ENCODE measurements at regions not wholly inside any gene's neighbourhood (a gene's known extent, or its start where the extent isn't known, plus 50 kb on each side); places are given as distances from the start of the nearest gene placed in this dataset.

GRCh38 chr17:72373910-72374741 is 253.3 kb downstream of the SOX9 start:
- Histone ChIP-seq H3K27me3 (ENCODE audit: control insufficient read depth in 4 of 4, insufficient read depth in 4 of 4, low read length in 3 of 4) (no peaks in the 10 kb centered on the region), H3K9me3 (ENCODE audit: control insufficient read depth in 4 of 4, low read length in 3 of 4) (no peaks in the 10 kb centered on the region), H3K36me3 (ENCODE audit: control insufficient read depth in 4 of 4, insufficient read depth in 3 of 4, low read depth in 1 of 4, low read length in 3 of 4) (no peaks in the 10 kb centered on the region), H3K27ac (ENCODE audit: low read depth in 1 of 2, low read length in 2 of 2) (no peak overlapping the region), H3K4me3 (ENCODE audit: low read depth in 1 of 3, low read length in 3 of 3) (no peak overlapping the region), H3K9ac (ENCODE audit: low read depth in 1 of 2, low read length in 2 of 2) (no peak overlapping the region), H3K4me1 (ENCODE audit: control insufficient read depth in 4 of 4, insufficient read depth in 4 of 4, low read length in 3 of 4) (no peaks in the 10 kb centered on the region)
- 75% methylated on average over 13 of the region's 13 CpGs for WGBS
- no peak for DNase-seq (ENCODE audit: low spot score)
- TF ChIP-seq CTCF (IDR thresholded peaks at IDR 0.05; ENCODE audit: low read depth, low read length, missing input control) (no peak), JUND (IDR thresholded peaks at IDR 0.05) (no peak)

- no peak for DNase-seq (ENCODE audit: low spot score)
- TF ChIP-seq GABPA (IDR thresholded peaks at IDR 0.05 in 1 of 2, conservative IDR thresholded peaks at IDR 0.05 in 1 of 2) (no peak), RAD21 (IDR thresholded peaks at IDR 0.05) (no peak), YY1 (IDR thresholded peaks at IDR 0.05) (no peak), TAF1 (conservative IDR thresholded peaks at IDR 0.05) (no peak), EGR1 (IDR thresholded peaks at IDR 0.05; ENCODE audit: low read depth in 2 of 2) (no peak), ZBTB33 (IDR thresholded peaks at IDR 0.05) (no peak), RXRA (IDR thresholded peaks at IDR 0.05) (no peak), REST (IDR thresholded peaks at IDR 0.05) (no peak), FOXA1 (IDR thresholded peaks at IDR 0.05) (no peak), SP1 (IDR thresholded peaks at IDR 0.05) (no peak), MAX (IDR thresholded peaks at IDR 0.05) (no peak), HNF4G (IDR thresholded peaks at IDR 0.05) (no peak), CTCF (IDR thresholded peaks at IDR 0.05; ENCODE audit: low read depth, low read length, missing input control) (no peak), HNF4A (conservative IDR thresholded peaks at IDR 0.05) (no peak), JUND (IDR thresholded peaks at IDR 0.05) (no peak), NR2F2 (IDR thresholded peaks at IDR 0.05) (no peak), ATF3 (IDR thresholded peaks at IDR 0.05) (no peak), FOXA2 (IDR thresholded peaks at IDR 0.05) (no peak)
- Histone ChIP-seq H3K36me3 (ENCODE audit: control insufficient read depth in 4 of 4, insufficient read depth in 3 of 4, low read depth in 1 of 4, low read length in 3 of 4) (no peaks in the 10 kb centered on the region), H3K27ac (ENCODE audit: low read depth in 1 of 2, low read length in 2 of 2) (no peak overlapping the region), H3K9ac (ENCODE audit: low read depth in 1 of 2, low read length in 2 of 2) (no peak overlapping the region), H3K4me3 (ENCODE audit: low read depth in 1 of 3, low read length in 3 of 3) (no peak overlapping the region), H3K4me1 (ENCODE audit: control insufficient read depth in 4 of 4, insufficient read depth in 4 of 4, low read length in 3 of 4) (no peaks in the 10 kb centered on the region), H3K27me3 (ENCODE audit: control insufficient read depth in 4 of 4, insufficient read depth in 4 of 4, low read length in 3 of 4) (peaks cover 0 to 3% (median 0%) of the 10 kb centered on the region in 4 donors), H3K9me3 (ENCODE audit: control insufficient read depth in 4 of 4, low read length in 3 of 4) (no peaks in the 10 kb centered on the region)
- 79% methylated on average over 16 of the region's 16 CpGs for WGBS
Observed at GRCh38 chr17:72376526-72377345, 255.9 kb downstream of the SOX9 start.

Measured in liver (tissue), 8 donors.